Cardiac muscle cell (in vitro differentiated cells and primary cell): ENCODE measurements at regions not wholly inside any gene's neighbourhood (a gene's known extent, or its start where the extent isn't known, plus 50 kb on each side); places are given as distances from the start of the nearest gene placed in this dataset.
"Not testable (repeated sequence)": the region's sequence is repeated elsewhere in the genome, so short reads cannot be mapped to it uniquely, and the experiment has no call there.

Experiments used
- DNase-seq, 2 donors: peaks; one replicate each; pipeline versions ENCODE4 v3.0.0 to v3.0.0-alpha.2; 2010 to 2017; ENCODE audit warnings: low read depth in 1 of 2, low spot score in 1 of 2
- H3K27ac ChIP-seq: fragments of 200-600 bp; sonication (generic); 2 replicates; pipeline ENCODE4 v1.5.1; 2016
- H3K27me3 ChIP-seq: fragments of 200-600 bp; sonication (generic); 2 replicates; pipeline ENCODE4 v1.6.0; 2016; ENCODE audit warnings: control low read depth
- H3K36me3 ChIP-seq: fragments of 200-600 bp; sonication (generic); 2 replicates; pipeline ENCODE4 v1.5.1; 2016; ENCODE audit warnings: control low read depth
- H3K4me1 ChIP-seq: fragments of 200-600 bp; sonication (generic); 2 replicates; pipeline ENCODE4 v1.8.1; 2017; ENCODE audit warnings: low read depth, mild to moderate bottlenecking, mixed run types
- H3K4me3 ChIP-seq: fragments of 200-600 bp; sonication (generic); 2 replicates; pipeline ENCODE4 v1.5.1; 2016; ENCODE audit warnings: mild to moderate bottlenecking
- H3K9me3 ChIP-seq: fragments of 200-600 bp; sonication (generic); 2 replicates; pipeline ENCODE4 v1.5.1; 2017; ENCODE audit warnings: low read depth, mild to moderate bottlenecking, control low read depth
- CTCF ChIP-seq: IDR thresholded peaks from 2 replicates; pipeline ENCODE4 v1.5.1; 2012; ENCODE audit warnings: low read depth, mild to moderate bottlenecking, low read length

- Histone ChIP-seq H3K27me3 (no peaks in the 10 kb centered on the region), H3K4me1 (no peaks in the 10 kb centered on the region), H3K36me3 (no peaks in the 10 kb centered on the region), H3K4me3 (no peak overlapping the region), H3K27ac (no peak overlapping the region), H3K9me3 (no peaks in the 10 kb centered on the region)
- TF ChIP-seq CTCF = no peak
- DNase-seq = no peak
Measured at GRCh38 chr9:78091731-78092130, 60.1 kb upstream of the GNAQ start.

- TF ChIP-seq CTCF = no peak
- Histone ChIP-seq H3K27ac (no peak overlapping the region), H3K36me3 (no peaks in the 10 kb centered on the region), H3K9me3 (no peaks in the 10 kb centered on the region), H3K4me1 (no peaks in the 10 kb centered on the region), H3K4me3 (no peak overlapping the region), H3K27me3 (no peaks in the 10 kb centered on the region)
- no peak for DNase-seq
Measured at GRCh38 chr9:78089111-78089510, 57.5 kb upstream of the GNAQ start.

GRCh38 chr9:78088190-78088589, 56.6 kb upstream of the GNAQ start:
- not testable (repeated sequence) for H3K27ac ChIP-seq, H3K27me3 ChIP-seq, H3K36me3 ChIP-seq, H3K4me3 ChIP-seq, H3K9me3 ChIP-seq, DNase-seq, H3K4me1 ChIP-seq
